ENCODE measurements at regions not wholly inside any gene's neighbourhood (a gene's known extent, or its start where the extent isn't known, plus 50 kb on each side); places are given as distances from the start of the nearest gene placed in this dataset.
A peak's percentile ranks its signal among the peaks of the same experiment; 100 is the strongest.

GRCh38 chr15:47582233-47582632 lies 135.1 kb upstream of the SEMA6D start:
- H3K36me3 ChIP-seq (ENCODE audit: insufficient read depth, low read length, poor library complexity, severe bottlenecking) = no peaks in the 10 kb centered on the region
- no peaks in the 10 kb centered on the region for H3K9me3 ChIP-seq (ENCODE audit: low read depth, low read length, poor library complexity, severe bottlenecking)
- DNase-seq (ENCODE audit: low spot score) = no peak
- H3K4me3 ChIP-seq (ENCODE audit: low read depth, low read length, poor library complexity, severe bottlenecking) = no peak overlapping the region
- POLR2A ChIA-PET (ENCODE audit: low non-redundant PET) = no interaction called here
- no peaks in the 10 kb centered on the region for H3K27me3 ChIP-seq (replicated peaks; ENCODE audit: insufficient read depth, low read depth, low read length, poor library complexity)
- intact Hi-C loops (cut with micrococcal nuclease; ENCODE audit: unreplicated experiment) = no loop called here
- CTCF ChIA-PET = no interaction called here
- no TSS peak for BruUV-seq (replicated peaks)
- TF ChIP-seq CTCF (conservative IDR thresholded peaks at IDR 0.05; ENCODE audit: low read depth, low read length) = no peak
- TF ChIP-seq EZH2 (IDR thresholded peaks at IDR 0.05; ENCODE audit: borderline replicate concordance, low read depth, low read length, poor library complexity, severe bottlenecking) = no peak
- no peak overlapping the region for H3K27ac ChIP-seq (ENCODE audit: low read depth, low read length, poor library complexity, severe bottlenecking)
- H3K4me1 ChIP-seq (ENCODE audit: insufficient read depth, low read length, poor library complexity, severe bottlenecking) = peaks cover 20% of the 10 kb centered on the region

- Histone ChIP-seq H3K9me3 (ENCODE audit: low read depth, low read length, poor library complexity, severe bottlenecking) (no peaks in the 10 kb centered on the region), H3K36me3 (ENCODE audit: insufficient read depth, low read length, poor library complexity, severe bottlenecking) (no peaks in the 10 kb centered on the region), H3K4me3 (ENCODE audit: low read depth, low read length, poor library complexity, severe bottlenecking) (no peak overlapping the region), H3K4me1 (ENCODE audit: insufficient read depth, low read length, poor library complexity, severe bottlenecking) (peaks cover 38% of the 10 kb centered on the region), H3K27ac (ENCODE audit: low read depth, low read length, poor library complexity, severe bottlenecking) (no peak overlapping the region), H3K27me3 (replicated peaks; ENCODE audit: insufficient read depth, low read depth, low read length, poor library complexity) (no peaks in the 10 kb centered on the region)
- peak; percentile 25 for DNase-seq (ENCODE audit: low spot score)
- BruUV-seq (replicated peaks) = no TSS peak
- no peak for TF ChIP-seq EZH2 (IDR thresholded peaks at IDR 0.05; ENCODE audit: borderline replicate concordance, low read depth, low read length, poor library complexity, severe bottlenecking)
- no peak for TF ChIP-seq CTCF (conservative IDR thresholded peaks at IDR 0.05; ENCODE audit: low read depth, low read length)
- ChIA-PET CTCF (no interaction called here), POLR2A (ENCODE audit: low non-redundant PET) (no interaction called here)
- intact Hi-C loops (cut with micrococcal nuclease; ENCODE audit: unreplicated experiment) = no loop called here
Measured at GRCh38 chr15:47584316-47584715, 133.0 kb upstream of the SEMA6D start.

GRCh38 chr15:47586653-47587224 lies 130.6 kb upstream of the SEMA6D start:
- H3K27me3 ChIP-seq (replicated peaks; ENCODE audit: insufficient read depth, low read depth, low read length, poor library complexity) = no peaks in the 10 kb centered on the region
- H3K27ac ChIP-seq (ENCODE audit: low read depth, low read length, poor library complexity, severe bottlenecking) = peak overlapping the region; percentile 48
- TF ChIP-seq EZH2 (IDR thresholded peaks at IDR 0.05; ENCODE audit: borderline replicate concordance, low read depth, low read length, poor library complexity, severe bottlenecking) (no peak), CTCF (conservative IDR thresholded peaks at IDR 0.05; ENCODE audit: low read depth, low read length) (no peak)
- no peaks in the 10 kb centered on the region for H3K9me3 ChIP-seq (ENCODE audit: low read depth, low read length, poor library complexity, severe bottlenecking)
- no peaks in the 10 kb centered on the region for H3K36me3 ChIP-seq (ENCODE audit: insufficient read depth, low read length, poor library complexity, severe bottlenecking)
- peak overlapping the region; percentile 16 for H3K4me3 ChIP-seq (ENCODE audit: low read depth, low read length, poor library complexity, severe bottlenecking)
- intact Hi-C loops (cut with micrococcal nuclease; ENCODE audit: unreplicated experiment) = no loop called here
- peaks cover 38% of the 10 kb centered on the region for H3K4me1 ChIP-seq (ENCODE audit: insufficient read depth, low read length, poor library complexity, severe bottlenecking)
- ChIA-PET CTCF (interaction anchor here (0.7 to 1.0 kb wide), 2 partner anchors 393 to 401 kb away, joined by 3 to 4 read pairs; no protein-coding TSS in a partner anchor), POLR2A (ENCODE audit: low non-redundant PET) (interaction anchor here (0.8 kb wide), 1 partner anchor 70 kb away, joined by 19 read pairs; no protein-coding TSS in a partner anchor)
- DNase-seq (ENCODE audit: low spot score) = peak; percentile 98
- no TSS peak for BruUV-seq (replicated peaks)
